ENCODE measurements at regions not wholly inside any gene's neighbourhood (a gene's known extent, or its start where the extent isn't known, plus 50 kb on each side); places are given as distances from the start of the nearest gene placed in this dataset.

DNA sequence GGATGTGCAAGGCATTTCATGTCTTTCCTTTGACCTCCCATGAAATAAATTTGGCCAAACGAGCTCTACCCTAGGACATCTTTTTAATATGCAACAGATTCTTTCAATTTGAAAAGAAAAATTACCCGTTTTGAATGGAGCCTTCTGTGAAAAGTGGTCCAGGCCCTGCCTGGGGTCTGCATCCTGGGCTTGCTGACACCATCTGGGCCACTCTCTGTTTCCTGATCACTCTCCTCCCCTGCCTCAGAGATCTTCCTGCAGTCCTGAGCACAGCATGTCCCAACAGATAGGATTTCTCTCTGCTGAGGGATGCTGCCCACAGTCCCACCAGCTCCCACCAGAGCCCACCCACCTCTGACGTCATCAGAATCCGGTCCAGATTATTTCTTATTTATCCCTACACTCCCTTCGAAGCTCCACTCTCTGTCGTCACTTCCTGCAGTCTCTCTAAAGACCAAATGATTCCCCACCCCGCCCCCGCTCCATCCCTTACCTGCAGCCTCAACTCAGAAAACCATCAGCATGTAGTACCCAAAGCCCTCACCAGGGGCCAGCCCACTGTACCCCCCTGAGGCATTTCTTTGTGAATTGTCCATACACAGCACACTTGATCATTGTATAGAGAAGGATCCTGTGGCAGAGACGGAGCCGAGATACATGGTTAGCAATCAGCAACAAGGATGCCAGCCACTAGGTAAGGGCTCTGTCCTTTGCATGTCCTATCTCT, 192.1 kb upstream of the MGMT start:
- BruUV-seq (replicated peaks), result no TSS peak

DNA sequence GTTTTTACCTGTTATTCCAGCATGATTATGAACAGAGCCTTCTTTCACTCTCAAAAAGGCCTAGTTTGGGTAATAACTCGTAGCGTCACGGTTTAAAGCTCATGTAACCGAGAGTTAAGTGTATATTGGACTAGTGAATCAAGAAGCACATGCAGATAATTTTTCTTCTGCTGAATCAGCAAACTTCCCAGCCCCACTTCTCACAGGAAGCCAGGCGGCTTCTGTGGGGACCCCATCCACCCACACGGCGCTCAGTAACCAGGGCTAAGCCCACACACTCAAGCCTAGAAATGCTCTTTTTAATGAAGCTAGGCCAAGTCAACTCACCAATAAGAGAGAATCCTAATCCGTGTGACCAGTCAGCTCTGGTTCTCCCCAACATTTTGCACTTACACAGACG, 191.2 kb upstream of the MGMT start:
- no peak overlapping the region for H3K9ac ChIP-seq (ENCODE audit: low read length)
- H3K27me3 ChIP-seq (ENCODE audit: insufficient read depth, low read length), result no peaks in the 10 kb centered on the region
- H3K79me2 ChIP-seq (ENCODE audit: insufficient read depth, low read length), result no peaks in the 10 kb centered on the region
- ChIA-PET RAD21 (ENCODE audit: low non-redundant PET in 1 of 2, low total read pairs in 2 of 2, uncharacterized antibody in 2 of 2, unreplicated experiment in 2 of 2) (no interaction called here), CTCF (no interaction called here), POLR2A (no interaction called here)
- H3K4me2 ChIP-seq (ENCODE audit: low read length), result no peak overlapping the region
- H3K9me2 ChIP-seq (ENCODE audit: insufficient read depth), result no peaks in the 10 kb centered on the region
- no peaks in the 10 kb centered on the region for H4K20me1 ChIP-seq (ENCODE audit: insufficient read depth)
- intact Hi-C loops (cut with micrococcal nuclease), result no loop called here
- no peak overlapping the region for H3K4me3 ChIP-seq (replicated peaks in 1 of 2; ENCODE audit: low read depth in 1 of 2, low read length in 2 of 2)
- TF ChIP-seq, protein P1, sequence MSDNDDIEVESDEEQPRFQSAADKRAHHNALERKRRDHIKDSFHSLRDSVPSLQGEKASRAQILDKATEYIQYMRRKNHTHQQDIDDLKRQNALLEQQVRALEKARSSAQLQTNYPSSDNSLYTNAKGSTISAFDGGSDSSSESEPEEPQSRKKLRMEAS (IDR thresholded peaks at IDR 0.05), result no peak
- no peak for TF ChIP-seq ZFX (IDR thresholded peaks at IDR 0.05)
- peaks cover 4 to 7% of the 10 kb centered on the region in 2 experiments; a peak in 2 of 4 replicates for H3K9me3 ChIP-seq (ENCODE audit: control insufficient read depth in 1 of 2, insufficient read depth in 1 of 2, low read depth in 1 of 2, low read length in 2 of 2)
- no peaks in the 10 kb centered on the region for H3K36me3 ChIP-seq (ENCODE audit: control insufficient read depth in 1 of 2, insufficient read depth in 2 of 2, low read length in 2 of 2)
- H2AFZ ChIP-seq (ENCODE audit: low read depth, low read length, poor library complexity, severe bottlenecking), result no peak overlapping the region
- no peak overlapping the region for H3K27ac ChIP-seq (ENCODE audit: low read depth, low read length)
- DNase-seq (ENCODE audit: low read depth, low spot score) (no peak), ATAC-seq (no peak)
- no peaks in the 10 kb centered on the region for H3K4me1 ChIP-seq (ENCODE audit: control insufficient read depth in 1 of 2, insufficient read depth in 2 of 2, low read length in 2 of 2)
- BruUV-seq (replicated peaks), result no TSS peak

More for the DNA sequence above, 192.1 kb upstream of the MGMT start:
- Histone ChIP-seq H3K4me1 (ENCODE audit: control insufficient read depth in 1 of 2, insufficient read depth in 2 of 2, low read length in 2 of 2) (no peaks in the 10 kb centered on the region), H3K9me2 (ENCODE audit: insufficient read depth) (no peaks in the 10 kb centered on the region), H3K27me3 (ENCODE audit: insufficient read depth, low read length) (no peaks in the 10 kb centered on the region), H3K9me3 (ENCODE audit: control insufficient read depth in 1 of 2, insufficient read depth in 1 of 2, low read depth in 1 of 2, low read length in 2 of 2) (peaks cover 6 to 9% of the 10 kb centered on the region in 2 experiments; a peak in 2 of 4 replicates), H3K4me2 (ENCODE audit: low read length) (no peak overlapping the region), H3K36me3 (ENCODE audit: control insufficient read depth in 1 of 2, insufficient read depth in 2 of 2, low read length in 2 of 2) (no peaks in the 10 kb centered on the region), H3K4me3 (replicated peaks in 1 of 2; ENCODE audit: low read depth in 1 of 2, low read length in 2 of 2) (no peak overlapping the region), H3K79me2 (ENCODE audit: insufficient read depth, low read length) (no peaks in the 10 kb centered on the region), H4K20me1 (ENCODE audit: insufficient read depth) (no peaks in the 10 kb centered on the region), H2AFZ (ENCODE audit: low read depth, low read length, poor library complexity, severe bottlenecking) (no peak overlapping the region), H3K9ac (ENCODE audit: low read length) (no peak overlapping the region), H3K27ac (ENCODE audit: low read depth, low read length) (no peak overlapping the region)
- POLR2A ChIA-PET, result no interaction called here
- RAD21 ChIA-PET (ENCODE audit: low non-redundant PET in 1 of 2, low total read pairs in 2 of 2, uncharacterized antibody in 2 of 2, unreplicated experiment in 2 of 2), result no interaction called here
- peak; percentile 68 for ATAC-seq
- intact Hi-C loops (cut with micrococcal nuclease), result no loop called here
- TF ChIP-seq, protein P2, sequence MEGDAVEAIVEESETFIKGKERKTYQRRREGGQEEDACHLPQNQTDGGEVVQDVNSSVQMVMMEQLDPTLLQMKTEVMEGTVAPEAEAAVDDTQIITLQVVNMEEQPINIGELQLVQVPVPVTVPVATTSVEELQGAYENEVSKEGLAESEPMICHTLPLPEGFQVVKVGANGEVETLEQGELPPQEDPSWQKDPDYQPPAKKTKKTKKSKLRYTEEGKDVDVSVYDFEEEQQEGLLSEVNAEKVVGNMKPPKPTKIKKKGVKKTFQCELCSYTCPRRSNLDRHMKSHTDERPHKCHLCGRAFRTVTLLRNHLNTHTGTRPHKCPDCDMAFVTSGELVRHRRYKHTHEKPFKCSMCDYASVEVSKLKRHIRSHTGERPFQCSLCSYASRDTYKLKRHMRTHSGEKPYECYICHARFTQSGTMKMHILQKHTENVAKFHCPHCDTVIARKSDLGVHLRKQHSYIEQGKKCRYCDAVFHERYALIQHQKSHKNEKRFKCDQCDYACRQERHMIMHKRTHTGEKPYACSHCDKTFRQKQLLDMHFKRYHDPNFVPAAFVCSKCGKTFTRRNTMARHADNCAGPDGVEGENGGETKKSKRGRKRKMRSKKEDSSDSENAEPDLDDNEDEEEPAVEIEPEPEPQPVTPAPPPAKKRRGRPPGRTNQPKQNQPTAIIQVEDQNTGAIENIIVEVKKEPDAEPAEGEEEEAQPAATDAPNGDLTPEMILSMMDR (IDR thresholded peaks at IDR 0.05 in 2 of 3, conservative IDR thresholded peaks at IDR 0.05 in 1 of 3; ENCODE audit: borderline replicate concordance in 1 of 3, insufficient read depth in 1 of 3, low read depth in 2 of 3, low read length in 2 of 3), result peak in 2 of 3 experiments; percentile 27 to 32; a peak in 4 of 6 replicates
- TF ChIP-seq EZH2 (IDR thresholded peaks at IDR 0.05), result no peak
- DNase-seq (ENCODE audit: low read depth, low spot score), result no peak
- CTCF ChIA-PET, result no interaction called here
